Astrocyte (in vitro differentiated cells and primary cell): ENCODE measurements at regions not wholly inside any gene's neighbourhood (a gene's known extent, or its start where the extent isn't known, plus 50 kb on each side); places are given as distances from the start of the nearest gene placed in this dataset.

Source experiments
- EZH2 ChIP-seq: IDR thresholded peaks from 2 replicates; pipeline ENCODE4 v1.6.1; 2012; ENCODE audit warnings: mild to moderate bottlenecking, low read length, inconsistent platforms; ENCODE audit not compliant: insufficient read depth
- TF ChIP-seq, protein P1 (sequence below): IDR thresholded peaks from 2 replicates; pipeline ENCODE4 v1.5.1; 2011; ENCODE audit warnings: low read depth, mild to moderate bottlenecking, inconsistent platforms, low read length, moderate library complexity; ENCODE audit not compliant: insufficient read depth

DNA sequence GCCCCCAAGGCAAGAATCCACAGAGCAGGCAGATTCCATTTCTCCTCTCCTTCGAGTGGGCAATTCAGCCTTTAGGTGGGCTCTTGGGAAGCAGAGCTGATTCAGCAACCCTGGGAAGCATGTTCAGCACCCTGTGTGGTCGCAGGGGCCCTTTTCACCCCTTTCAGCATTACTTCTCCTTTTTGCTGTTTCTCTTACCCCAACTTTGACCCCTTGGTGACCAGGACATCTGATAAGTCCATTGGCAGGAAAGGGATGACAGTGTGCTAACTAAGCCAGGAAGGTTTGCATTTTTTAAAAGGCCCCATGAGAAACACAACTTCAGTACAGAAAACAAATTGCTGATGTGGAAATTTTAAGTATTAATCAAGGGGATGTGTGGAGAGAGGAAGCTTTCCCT lies 283.7 kb upstream of the NRP1 start:
- TF ChIP-seq, protein P1, sequence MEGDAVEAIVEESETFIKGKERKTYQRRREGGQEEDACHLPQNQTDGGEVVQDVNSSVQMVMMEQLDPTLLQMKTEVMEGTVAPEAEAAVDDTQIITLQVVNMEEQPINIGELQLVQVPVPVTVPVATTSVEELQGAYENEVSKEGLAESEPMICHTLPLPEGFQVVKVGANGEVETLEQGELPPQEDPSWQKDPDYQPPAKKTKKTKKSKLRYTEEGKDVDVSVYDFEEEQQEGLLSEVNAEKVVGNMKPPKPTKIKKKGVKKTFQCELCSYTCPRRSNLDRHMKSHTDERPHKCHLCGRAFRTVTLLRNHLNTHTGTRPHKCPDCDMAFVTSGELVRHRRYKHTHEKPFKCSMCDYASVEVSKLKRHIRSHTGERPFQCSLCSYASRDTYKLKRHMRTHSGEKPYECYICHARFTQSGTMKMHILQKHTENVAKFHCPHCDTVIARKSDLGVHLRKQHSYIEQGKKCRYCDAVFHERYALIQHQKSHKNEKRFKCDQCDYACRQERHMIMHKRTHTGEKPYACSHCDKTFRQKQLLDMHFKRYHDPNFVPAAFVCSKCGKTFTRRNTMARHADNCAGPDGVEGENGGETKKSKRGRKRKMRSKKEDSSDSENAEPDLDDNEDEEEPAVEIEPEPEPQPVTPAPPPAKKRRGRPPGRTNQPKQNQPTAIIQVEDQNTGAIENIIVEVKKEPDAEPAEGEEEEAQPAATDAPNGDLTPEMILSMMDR = no peak
- TF ChIP-seq EZH2 = no peak
